IMR-90 (cell line): ENCODE measurements at regions not wholly inside any gene's neighbourhood (a gene's known extent, or its start where the extent isn't known, plus 50 kb on each side); places are given as distances from the start of the nearest gene placed in this dataset.

ENCODE experiments used
- ATAC-seq: fragments of 200-7000 bp; cut with Tn5 transposase; 2 replicates; pipeline ENCODE4 v1.9.1; 2020; ENCODE audit warnings: low read depth, mild to moderate bottlenecking, moderate library complexity
- BruUV-seq: library from RNA; stranded (reverse); fragments of 400-500 nt; replicated peaks from 2 replicates; lab custom pipeline; 2021; lab: Mats Ljungman, UMichigan
- CTCF ChIA-PET: fragments of 300-600 bp; formaldehyde crosslinking; extraction: SDS; loops from one replicate; lab custom pipeline; 2021; ENCODE audit warnings: antibody characterized with exemption; lab: Yijun Ruan, JAX
- POLR2A ChIA-PET: fragments of 300-600 bp; sonication (Branson Sonifier 250); formaldehyde crosslinking; loops from one replicate; lab custom pipeline; 2022; ENCODE audit warnings: antibody characterized with exemption; ENCODE audit not compliant: unreplicated experiment; lab: Charles Lee
- DNase-seq: peaks from one replicate; pipeline ENCODE4 v3.0.0; 2013
- H2AFZ ChIP-seq: replicated peaks from 2 replicates; pipeline ENCODE3; 2013; ENCODE audit warnings: low read length, mild to moderate bottlenecking; ENCODE audit not compliant: poor library complexity
- H2AK5ac ChIP-seq: 2 replicates; pipeline ENCODE4 v1.6.1; 2013; ENCODE audit warnings: low read depth, low read length, inconsistent platforms
- H2AK9ac ChIP-seq: replicated peaks from 2 replicates; pipeline ENCODE3; 2013; ENCODE audit warnings: mild to moderate bottlenecking, low read depth, low read length, moderate library complexity; ENCODE audit not compliant: poor library complexity
- H2BK120ac ChIP-seq: 2 replicates; pipeline ENCODE4 v1.6.1; 2013; ENCODE audit warnings: low read depth, low read length, inconsistent platforms
- H2BK15ac ChIP-seq: 3 replicates; pipeline ENCODE4 v1.6.1; 2013; ENCODE audit warnings: low read depth, low read length, inconsistent platforms
- H2BK20ac ChIP-seq: 2 replicates; pipeline ENCODE4 v1.6.1; 2013; ENCODE audit warnings: low read depth, mild to moderate bottlenecking, inconsistent platforms, low read length, moderate library complexity
- H2BK5ac ChIP-seq: 2 replicates; pipeline ENCODE4 v1.6.1; 2013; ENCODE audit warnings: mild to moderate bottlenecking, low read depth, low read length, inconsistent platforms; ENCODE audit not compliant: poor library complexity, severe bottlenecking
- H3K14ac ChIP-seq: replicated peaks from 2 replicates; pipeline ENCODE4 v1.6.1; 2013; ENCODE audit warnings: low read depth, low read length, inconsistent platforms
- H3K18ac ChIP-seq: 2 replicates; pipeline ENCODE4 v1.6.1; 2013; ENCODE audit warnings: low read depth, low read length, control low read depth
- H3K23ac ChIP-seq: 2 replicates; pipeline ENCODE4 v1.6.1; 2013; ENCODE audit warnings: low read depth, low read length, inconsistent platforms
- H3K27ac ChIP-seq: 2 replicates; pipeline ENCODE4 v1.5.1; 2013; ENCODE audit warnings: mild to moderate bottlenecking, control low read depth, low read length; ENCODE audit not compliant: insufficient read depth
- H3K27me3 ChIP-seq: 2 replicates; pipeline ENCODE4 v1.6.1; 2013; ENCODE audit warnings: low read length; ENCODE audit not compliant: control insufficient read depth, insufficient read depth
- H3K36me3 ChIP-seq: 2 replicates; pipeline ENCODE4 v1.6.1; 2013; ENCODE audit warnings: low read length, mixed read lengths; ENCODE audit not compliant: control insufficient read depth, insufficient read depth
- H3K4ac ChIP-seq: 2 replicates; pipeline ENCODE4 v1.6.1; 2013; ENCODE audit warnings: low read depth, low read length, inconsistent platforms
- H3K4me1 ChIP-seq: 2 replicates; pipeline ENCODE4 v1.6.1; 2013; ENCODE audit warnings: low read length, mixed read lengths; ENCODE audit not compliant: control insufficient read depth, insufficient read depth
- H3K4me2 ChIP-seq: 2 replicates; pipeline ENCODE4 v1.6.1; 2013; ENCODE audit warnings: low read depth, mild to moderate bottlenecking, control low read depth, low read length, moderate library complexity
- H3K4me3 ChIP-seq: 2 replicates; pipeline ENCODE4 v1.5.1; 2013; ENCODE audit warnings: low read depth, mild to moderate bottlenecking, control low read depth, low read length, moderate library complexity; ENCODE audit not compliant: insufficient read depth
- H3K56ac ChIP-seq: 2 replicates; pipeline ENCODE4 v1.6.1; 2013; ENCODE audit warnings: low read length, inconsistent platforms; ENCODE audit not compliant: insufficient read depth; ENCODE audit errors: extremely low read depth
- H3K79me1 ChIP-seq, 2 experiments: 2 replicates each; pipeline ENCODE4 v1.6.1; 2013; ENCODE audit warnings: low read length in 2 of 2, inconsistent platforms in 1 of 2, low read depth in 1 of 2
- H3K9ac ChIP-seq: 2 replicates; pipeline ENCODE4 v1.6.1; 2013; ENCODE audit warnings: low read depth, low read length, control low read depth
- H3K9me1 ChIP-seq: 2 replicates; pipeline ENCODE4 v1.6.1; 2013; ENCODE audit warnings: low read length, inconsistent platforms; ENCODE audit not compliant: insufficient read depth
- H3K9me3 ChIP-seq: 2 replicates; pipeline ENCODE4 v1.6.1; 2013; ENCODE audit warnings: low read length; ENCODE audit not compliant: control insufficient read depth, insufficient read depth
- H4K20me1 ChIP-seq: 2 replicates; pipeline ENCODE4 v1.6.1; 2013; ENCODE audit warnings: low read length, inconsistent platforms; ENCODE audit not compliant: insufficient read depth
- H4K5ac ChIP-seq: 2 replicates; pipeline ENCODE4 v1.6.1; 2013; ENCODE audit warnings: mild to moderate bottlenecking, low read depth, low read length, control low read depth
- H4K8ac ChIP-seq, 2 experiments: 2 replicates each; pipeline ENCODE4 v1.6.1; 2013; ENCODE audit warnings: low read depth in 2 of 2, low read length in 2 of 2, control low read depth in 1 of 2, inconsistent platforms in 1 of 2
- H4K91ac ChIP-seq: 2 replicates; pipeline ENCODE4 v1.6.1; 2013; ENCODE audit warnings: low read depth, low read length, inconsistent platforms; ENCODE audit not compliant: insufficient read depth
- BHLHE40 ChIP-seq: fragments of 150-350 bp; IDR thresholded peaks from 2 replicates; pipeline ENCODE4 v1.6.1; 2016; ENCODE audit warnings: mild to moderate bottlenecking, low read depth, low read length
- CHD1 ChIP-seq: IDR thresholded peaks from 2 replicates; pipeline ENCODE4 v1.6.1; 2012; ENCODE audit warnings: low read depth, low read length, improper control_type of control experiment
- ELK1 ChIP-seq: fragments of 150-350 bp; IDR thresholded peaks from 2 replicates; pipeline ENCODE4 v1.6.1; 2016; ENCODE audit warnings: low read depth, mild to moderate bottlenecking, low read length, moderate library complexity, borderline replicate concordance
- MAFK ChIP-seq: IDR thresholded peaks from 2 replicates; pipeline ENCODE4 v1.6.1; 2012; ENCODE audit warnings: low read depth, low read length, improper control_type of control experiment
- MAZ ChIP-seq: IDR thresholded peaks from 2 replicates; pipeline ENCODE4 v1.6.1; 2012; ENCODE audit warnings: low read depth, mild to moderate bottlenecking, low read length, improper control_type of control experiment, moderate library complexity, borderline replicate concordance
- MXI1 ChIP-seq: IDR thresholded peaks from 2 replicates; pipeline ENCODE4 v1.6.1; 2012; ENCODE audit warnings: low read depth, mild to moderate bottlenecking, low read length, moderate library complexity, borderline replicate concordance
- NFE2L2 ChIP-seq: fragments of 150-350 bp; IDR thresholded peaks from 2 replicates; pipeline ENCODE4 v1.6.1; 2016; ENCODE audit warnings: low read depth, mild to moderate bottlenecking, low read length
- RAD21 ChIP-seq: IDR thresholded peaks from 2 replicates; pipeline ENCODE4 v1.6.1; 2012; ENCODE audit warnings: low read length, improper control_type of control experiment
- RCOR1 ChIP-seq: IDR thresholded peaks from 2 replicates; pipeline ENCODE4 v1.6.1; 2012; ENCODE audit warnings: mild to moderate bottlenecking, low read length, improper control_type of control experiment; ENCODE audit not compliant: insufficient replicate concordance
- RFX5 ChIP-seq: IDR thresholded peaks from 2 replicates; pipeline ENCODE4 v1.8.0; 2012; ENCODE audit warnings: low read depth, mild to moderate bottlenecking, low read length, moderate library complexity
- SMC3 ChIP-seq: fragments of 150-350 bp; IDR thresholded peaks from 2 replicates; pipeline ENCODE4 v1.6.1; 2016; ENCODE audit warnings: low read depth, mild to moderate bottlenecking, antibody characterized with exemption, low read length, moderate library complexity
- USF2 ChIP-seq: fragments of 150-350 bp; IDR thresholded peaks from 2 replicates; pipeline ENCODE4 v1.6.1; 2017; ENCODE audit warnings: mild to moderate bottlenecking, antibody characterized with exemption, low read length, low read depth
- dilution Hi-C: fragments of 300-500 bp; cut with HindIII; formaldehyde crosslinking; loops from one replicate; pipeline ENCODE4 v1.14.3; 2018; ENCODE audit warnings: low sequenced_read_pairs; ENCODE audit not compliant: unreplicated experiment
- in situ Hi-C: fragments of 300-500 bp; cut with MboI; formaldehyde crosslinking; loops from 3 replicates; pipeline ENCODE4 v1.14.3; 2019; ENCODE audit warnings: low sequenced_read_pairs, inconsistent platforms, mixed read lengths
- intact Hi-C: fragments of 100-400 bp; cut with micrococcal nuclease; formaldehyde crosslinking; loops from 2 replicates; pipeline ENCODE4 v1.10.0; 2022

GRCh38 chr3:191884132-191884531 lies 423.2 kb downstream of the PYDC2 start:
- no peak overlapping the region for H3K18ac ChIP-seq
- H3K4me1 ChIP-seq: no peaks in the 10 kb centered on the region
- H2BK120ac ChIP-seq: no peak overlapping the region
- H3K9ac ChIP-seq: no peak overlapping the region
- no peak overlapping the region for H3K23ac ChIP-seq
- H3K4me2 ChIP-seq: no peak overlapping the region
- ATAC-seq (no peak), DNase-seq (no peak)
- H2BK20ac ChIP-seq: no peak overlapping the region
- H3K9me3 ChIP-seq: peaks cover 2% of the 10 kb centered on the region; the same call in 1 of the 2 replicates
- no peaks in the 10 kb centered on the region for H3K27me3 ChIP-seq
- H3K27ac ChIP-seq: no peak overlapping the region
- dilution Hi-C loops: no loop called here
- H3K4me3 ChIP-seq: no peak overlapping the region
- no peak overlapping the region for H3K4ac ChIP-seq
- TF ChIP-seq RCOR1 (no peak), USF2 (no peak), NFE2L2 (no peak), MAFK (no peak), ELK1 (no peak), SMC3 (no peak), BHLHE40 (no peak), RFX5 (no peak), MAZ (no peak), RAD21 (no peak), CHD1 (no peak), MXI1 (no peak)
- H2AK5ac ChIP-seq: no peak overlapping the region
- no peak overlapping the region for H3K14ac ChIP-seq
- BruUV-seq: no TSS peak
- H4K91ac ChIP-seq: no peak overlapping the region
- no peak overlapping the region for H2AFZ ChIP-seq
- no peaks in the 10 kb centered on the region for H3K36me3 ChIP-seq
- H4K5ac ChIP-seq: no peak overlapping the region
- no peaks in the 10 kb centered on the region for H4K20me1 ChIP-seq
- H3K56ac ChIP-seq: no peak overlapping the region
- H4K8ac ChIP-seq: no peak overlapping the region
- H2AK9ac ChIP-seq: no peak overlapping the region
- H2BK15ac ChIP-seq: no peak overlapping the region
- in situ Hi-C loops: no loop called here
- intact Hi-C loops: no loop called here
- H3K79me1 ChIP-seq: no peaks in the 10 kb centered on the region
- no peaks in the 10 kb centered on the region for H3K9me1 ChIP-seq
- CTCF ChIA-PET: no interaction called here
- no peak overlapping the region for H2BK5ac ChIP-seq
- POLR2A ChIA-PET: no interaction called here
